ENCODE measurements at regions not wholly inside any gene's neighbourhood (a gene's known extent, or its start where the extent isn't known, plus 50 kb on each side); places are given as distances from the start of the nearest gene placed in this dataset.

DNA sequence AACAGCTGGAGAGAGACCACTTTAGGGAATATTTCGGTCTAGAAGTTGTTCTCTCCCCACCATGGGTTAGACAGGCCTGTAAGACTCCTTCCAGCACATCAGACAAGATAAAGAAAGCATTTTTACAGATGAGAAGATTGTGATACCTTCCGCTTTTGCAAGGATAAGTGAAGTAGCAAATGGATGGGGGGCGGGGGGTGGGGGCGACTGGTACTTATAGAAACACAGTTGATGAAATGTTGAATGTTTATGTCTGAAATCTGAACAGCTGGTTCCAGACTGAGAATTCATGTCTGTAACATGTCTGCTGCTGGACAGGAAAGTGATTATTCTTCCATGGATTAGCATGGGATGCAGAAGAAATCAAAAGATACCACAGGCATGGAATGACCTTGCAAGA, 90.5 kb upstream of the FN1 start:
- H3K4me3 ChIP-seq (replicated peaks in 1 of 3; ENCODE audit: insufficient read depth in 1 of 3, low read depth in 2 of 3, low read length in 3 of 3), result no peak overlapping the region
- no peak for FAIRE-seq
- H4K20me1 ChIP-seq (ENCODE audit: insufficient read depth, low read length), result no peaks in the 10 kb centered on the region
- no peak for ATAC-seq
- intact Hi-C loops (cut with micrococcal nuclease; ENCODE audit: unreplicated experiment) (no loop called here), in situ Hi-C loops (cut with HindIII; ENCODE audit: extremely low pct_ligation_motif_present, low pct_unique_long_range_greater_than_20kb) (no loop called here)
- H3K27me3 ChIP-seq (ENCODE audit: control insufficient read depth in 1 of 2, insufficient read depth in 2 of 2, low read length in 2 of 2), result no peaks in the 10 kb centered on the region
- POLR2A ChIA-PET, result no interaction called here
- H3K79me2 ChIP-seq (ENCODE audit: insufficient read depth, low read length), result no peaks in the 10 kb centered on the region
- H3K9ac ChIP-seq (ENCODE audit: insufficient read depth, low read depth, low read length), result no peak overlapping the region
- BruUV-seq (replicated peaks), result no TSS peak
- CTCF ChIA-PET (ENCODE audit: low intra/inter-chr PET ratio, low total read pairs), result no interaction called here
- 97% methylated on average over 4 of the region's 4 CpGs for WGBS (ENCODE audit: low lambda C conversion rate)
- no peaks in the 10 kb centered on the region for H3K36me3 ChIP-seq (replicated peaks in 1 of 2; ENCODE audit: control insufficient read depth in 1 of 2, insufficient read depth in 2 of 2, low read length in 2 of 2)
- DNase-seq (ENCODE audit: low spot score), result no peak
- no peak overlapping the region for H2AFZ ChIP-seq (ENCODE audit: low read length)
- TF ChIP-seq ZMAT3 (CRISPR knock-in tag; conservative IDR thresholded peaks at IDR 0.05) (no peak), ZKSCAN8 (CRISPR knock-in tag; IDR thresholded peaks at IDR 0.05; ENCODE audit: borderline replicate concordance) (no peak), XBP1 (CRISPR knock-in tag; IDR thresholded peaks at IDR 0.05) (no peak), TMF1 (CRISPR knock-in tag; IDR thresholded peaks at IDR 0.05; ENCODE audit: low read depth) (no peak), SOX5 (CRISPR knock-in tag; IDR thresholded peaks at IDR 0.05; ENCODE audit: borderline replicate concordance) (no peak), RFX1 (IDR thresholded peaks at IDR 0.05) (no peak), SRF (IDR thresholded peaks at IDR 0.05; ENCODE audit: low read depth, low read length) (no peak), POGZ (CRISPR knock-in tag; IDR thresholded peaks at IDR 0.05) (no peak), HMG20B (CRISPR knock-in tag; conservative IDR thresholded peaks at IDR 0.05) (no peak)
- TF ChIP-seq, protein P1, sequence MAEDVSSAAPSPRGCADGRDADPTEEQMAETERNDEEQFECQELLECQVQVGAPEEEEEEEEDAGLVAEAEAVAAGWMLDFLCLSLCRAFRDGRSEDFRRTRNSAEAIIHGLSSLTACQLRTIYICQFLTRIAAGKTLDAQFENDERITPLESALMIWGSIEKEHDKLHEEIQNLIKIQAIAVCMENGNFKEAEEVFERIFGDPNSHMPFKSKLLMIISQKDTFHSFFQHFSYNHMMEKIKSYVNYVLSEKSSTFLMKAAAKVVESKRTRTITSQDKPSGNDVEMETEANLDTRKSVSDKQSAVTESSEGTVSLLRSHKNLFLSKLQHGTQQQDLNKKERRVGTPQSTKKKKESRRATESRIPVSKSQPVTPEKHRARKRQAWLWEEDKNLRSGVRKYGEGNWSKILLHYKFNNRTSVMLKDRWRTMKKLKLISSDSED (CRISPR knock-in tag; IDR thresholded peaks at IDR 0.05), result no peak
- TF ChIP-seq, protein P2, sequence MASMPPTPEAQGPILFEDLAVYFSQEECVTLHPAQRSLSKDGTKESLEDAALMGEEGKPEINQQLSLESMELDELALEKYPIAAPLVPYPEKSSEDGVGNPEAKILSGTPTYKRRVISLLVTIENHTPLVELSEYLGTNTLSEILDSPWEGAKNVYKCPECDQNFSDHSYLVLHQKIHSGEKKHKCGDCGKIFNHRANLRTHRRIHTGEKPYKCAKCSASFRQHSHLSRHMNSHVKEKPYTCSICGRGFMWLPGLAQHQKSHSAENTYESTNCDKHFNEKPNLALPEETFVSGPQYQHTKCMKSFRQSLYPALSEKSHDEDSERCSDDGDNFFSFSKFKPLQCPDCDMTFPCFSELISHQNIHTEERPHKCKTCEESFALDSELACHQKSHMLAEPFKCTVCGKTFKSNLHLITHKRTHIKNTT (CRISPR knock-in tag; IDR thresholded peaks at IDR 0.05), result no peak
- TF ChIP-seq, protein P3, sequence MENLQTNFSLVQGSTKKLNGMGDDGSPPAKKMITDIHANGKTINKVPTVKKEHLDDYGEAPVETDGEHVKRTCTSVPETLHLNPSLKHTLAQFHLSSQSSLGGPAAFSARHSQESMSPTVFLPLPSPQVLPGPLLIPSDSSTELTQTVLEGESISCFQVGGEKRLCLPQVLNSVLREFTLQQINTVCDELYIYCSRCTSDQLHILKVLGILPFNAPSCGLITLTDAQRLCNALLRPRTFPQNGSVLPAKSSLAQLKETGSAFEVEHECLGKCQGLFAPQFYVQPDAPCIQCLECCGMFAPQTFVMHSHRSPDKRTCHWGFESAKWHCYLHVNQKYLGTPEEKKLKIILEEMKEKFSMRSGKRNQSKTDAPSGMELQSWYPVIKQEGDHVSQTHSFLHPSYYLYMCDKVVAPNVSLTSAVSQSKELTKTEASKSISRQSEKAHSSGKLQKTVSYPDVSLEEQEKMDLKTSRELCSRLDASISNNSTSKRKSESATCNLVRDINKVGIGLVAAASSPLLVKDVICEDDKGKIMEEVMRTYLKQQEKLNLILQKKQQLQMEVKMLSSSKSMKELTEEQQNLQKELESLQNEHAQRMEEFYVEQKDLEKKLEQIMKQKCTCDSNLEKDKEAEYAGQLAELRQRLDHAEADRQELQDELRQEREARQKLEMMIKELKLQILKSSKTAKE (CRISPR knock-in tag; IDR thresholded peaks at IDR 0.05; ENCODE audit: borderline replicate concordance), result no peak
- H3K9me3 ChIP-seq (ENCODE audit: low read length), result peaks cover 11% of the 10 kb centered on the region
- H3K27ac ChIP-seq (ENCODE audit: extremely low read length, insufficient read depth, low read length), result no peak overlapping the region
- H3K4me1 ChIP-seq (ENCODE audit: insufficient read depth, low read length), result peaks cover 19% of the 10 kb centered on the region
- no peak overlapping the region for H3K4me2 ChIP-seq (ENCODE audit: low read depth, low read length)

Measured in HepG2 (cell line).